ENCODE measurements at regions not wholly inside any gene's neighbourhood (a gene's known extent, or its start where the extent isn't known, plus 50 kb on each side); places are given as distances from the start of the nearest gene placed in this dataset.

DNA sequence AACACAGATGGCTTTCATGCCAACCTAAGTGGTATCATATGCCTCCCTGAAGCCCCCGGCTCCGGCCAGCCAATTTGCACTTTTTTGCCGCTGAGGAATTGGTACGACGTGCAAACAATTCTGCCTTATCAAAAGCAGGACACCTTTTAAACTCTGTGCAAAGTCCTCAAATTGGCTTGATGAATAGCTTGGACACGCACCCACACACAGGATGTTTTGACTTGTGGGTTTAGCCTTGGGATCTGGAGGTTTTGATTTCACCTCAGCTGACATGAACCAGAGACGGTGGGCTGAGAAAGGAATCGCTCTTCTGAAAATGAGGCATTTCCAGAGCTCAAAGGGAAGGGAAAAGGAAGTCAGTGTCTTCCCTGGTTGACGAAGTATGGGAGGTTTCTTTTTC is 110.8 kb upstream of the SHOX start:
- TF ChIP-seq, protein P1, sequence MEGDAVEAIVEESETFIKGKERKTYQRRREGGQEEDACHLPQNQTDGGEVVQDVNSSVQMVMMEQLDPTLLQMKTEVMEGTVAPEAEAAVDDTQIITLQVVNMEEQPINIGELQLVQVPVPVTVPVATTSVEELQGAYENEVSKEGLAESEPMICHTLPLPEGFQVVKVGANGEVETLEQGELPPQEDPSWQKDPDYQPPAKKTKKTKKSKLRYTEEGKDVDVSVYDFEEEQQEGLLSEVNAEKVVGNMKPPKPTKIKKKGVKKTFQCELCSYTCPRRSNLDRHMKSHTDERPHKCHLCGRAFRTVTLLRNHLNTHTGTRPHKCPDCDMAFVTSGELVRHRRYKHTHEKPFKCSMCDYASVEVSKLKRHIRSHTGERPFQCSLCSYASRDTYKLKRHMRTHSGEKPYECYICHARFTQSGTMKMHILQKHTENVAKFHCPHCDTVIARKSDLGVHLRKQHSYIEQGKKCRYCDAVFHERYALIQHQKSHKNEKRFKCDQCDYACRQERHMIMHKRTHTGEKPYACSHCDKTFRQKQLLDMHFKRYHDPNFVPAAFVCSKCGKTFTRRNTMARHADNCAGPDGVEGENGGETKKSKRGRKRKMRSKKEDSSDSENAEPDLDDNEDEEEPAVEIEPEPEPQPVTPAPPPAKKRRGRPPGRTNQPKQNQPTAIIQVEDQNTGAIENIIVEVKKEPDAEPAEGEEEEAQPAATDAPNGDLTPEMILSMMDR (IDR thresholded peaks at IDR 0.05) = no peak
- TF ChIP-seq EZH2phosphoT487 (IDR thresholded peaks at IDR 0.05) = no peak

Data from neural progenitor cell (in vitro differentiated cells).